ENCODE measurements at regions not wholly inside any gene's neighbourhood (a gene's known extent, or its start where the extent isn't known, plus 50 kb on each side); places are given as distances from the start of the nearest gene placed in this dataset.
A peak's percentile ranks its signal among the peaks of the same experiment; 100 is the strongest.

DNA sequence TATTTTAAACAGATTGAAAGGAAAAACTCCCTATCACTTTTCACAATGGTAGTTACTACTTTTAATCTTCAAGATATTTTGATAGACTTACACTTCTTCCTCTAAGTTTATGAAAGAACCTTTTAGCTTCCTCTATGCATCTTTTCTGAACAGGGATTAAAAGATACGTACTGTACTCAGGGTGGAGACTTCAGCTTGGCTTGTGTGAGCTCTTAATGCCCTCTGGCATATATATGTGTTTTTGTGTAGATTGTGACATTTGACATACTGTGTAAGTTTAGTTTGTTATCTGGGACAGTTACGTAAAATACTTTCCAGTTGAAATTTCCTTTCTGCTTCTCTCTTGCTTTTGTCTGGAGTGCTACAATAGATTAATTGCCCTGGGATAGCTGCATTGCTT, 109.3 kb upstream of the NUDT6 start:
- no peak for DNase-seq

DNA sequence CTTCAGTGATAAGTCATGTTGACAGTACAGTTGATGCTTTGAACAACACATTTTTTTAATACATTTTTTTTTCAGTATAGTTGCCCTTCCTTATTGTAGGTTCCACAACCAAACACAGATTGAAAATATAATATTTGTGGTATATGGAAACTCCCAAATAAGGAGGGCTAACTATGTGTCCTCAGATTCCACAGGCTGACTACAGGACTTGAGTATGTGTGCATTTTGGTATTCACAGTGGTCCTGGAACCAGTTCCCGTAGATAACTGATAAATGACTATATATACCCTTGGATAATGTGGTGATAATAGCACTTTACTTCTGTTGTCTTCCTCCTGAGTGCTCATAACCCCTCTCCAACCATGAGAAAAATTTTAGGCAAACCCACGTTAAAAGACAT, 111.6 kb upstream of the NUDT6 start:
- DNase-seq = no peak

DNA sequence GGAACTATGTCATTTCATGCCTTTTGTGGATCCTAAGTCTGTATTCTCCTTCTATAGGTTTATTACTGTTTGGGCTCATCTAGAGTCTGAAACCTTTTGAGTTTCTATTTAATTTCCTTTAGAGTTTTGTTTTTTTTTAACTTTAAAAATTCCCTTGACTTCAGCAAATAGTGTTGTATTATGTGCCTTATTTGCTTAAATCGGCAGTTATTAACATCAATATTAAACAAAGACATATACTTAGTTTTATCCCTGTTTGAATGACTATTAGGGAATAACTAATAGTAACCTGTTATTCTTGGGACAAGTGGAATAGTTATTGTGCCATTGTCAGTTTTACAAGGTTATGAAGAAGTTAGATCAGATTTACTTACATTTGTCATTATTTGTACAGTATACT, 112.8 kb upstream of the NUDT6 start:
- no peak for DNase-seq

DNA sequence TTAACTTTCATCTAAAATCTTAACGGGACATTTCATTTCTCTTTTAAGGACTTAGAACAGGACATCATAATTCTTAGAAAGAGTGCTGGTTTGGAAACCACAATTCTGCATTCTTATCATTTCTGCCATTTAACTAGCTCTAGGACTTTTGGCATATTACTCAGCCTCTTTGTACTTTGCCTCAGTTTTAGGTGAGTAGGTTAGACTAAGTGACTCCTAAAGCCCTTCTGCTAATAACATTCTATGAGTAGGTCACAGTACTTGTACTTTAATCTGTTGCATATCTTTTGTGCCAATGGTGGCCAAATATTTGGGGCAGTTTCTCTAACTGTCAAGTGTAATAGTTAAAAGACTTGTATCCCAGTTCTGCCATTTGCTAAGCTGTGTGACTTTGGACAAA, 115.4 kb upstream of the NUDT6 start:
- no peak for DNase-seq

DNA sequence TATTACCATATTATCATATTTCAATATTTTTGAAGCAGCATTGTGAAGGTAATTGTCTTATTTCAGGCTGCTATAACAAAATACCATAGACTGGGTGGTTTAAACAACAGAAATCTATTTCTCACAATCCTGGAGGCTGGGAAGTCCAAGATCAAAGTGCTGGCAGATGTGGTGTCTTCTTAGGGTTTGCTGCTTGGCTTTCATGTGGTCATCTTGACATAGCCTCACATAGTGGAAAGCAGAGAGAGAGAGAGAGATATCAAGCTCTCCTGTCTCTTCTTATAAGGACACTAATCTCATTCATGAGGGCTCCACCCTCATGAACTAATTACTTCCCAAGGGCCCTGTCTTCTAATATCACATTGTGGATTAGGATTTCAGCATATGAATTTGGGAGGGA, 119.7 kb upstream of the NUDT6 start:
- no peak for DNase-seq

DNA sequence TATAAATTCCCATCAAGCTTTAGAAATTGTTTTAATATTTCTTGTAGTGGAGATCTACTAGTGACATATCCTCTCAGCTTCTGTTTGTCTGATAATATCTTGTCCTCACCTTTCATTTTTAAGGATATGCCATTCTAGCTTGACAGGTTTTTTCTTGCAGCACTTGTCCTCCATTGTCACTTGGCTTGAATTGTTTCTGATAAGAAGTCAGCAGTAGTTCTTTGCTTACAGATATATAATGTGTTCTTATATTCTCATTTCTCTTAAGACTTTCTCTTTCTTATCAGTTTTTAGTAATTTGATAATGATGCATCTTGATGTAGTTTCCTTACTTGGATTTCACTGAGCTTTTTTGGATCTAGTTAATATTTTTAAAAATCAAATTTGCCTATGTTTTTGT, 120.6 kb upstream of the NUDT6 start:
- no peak for DNase-seq

DNA sequence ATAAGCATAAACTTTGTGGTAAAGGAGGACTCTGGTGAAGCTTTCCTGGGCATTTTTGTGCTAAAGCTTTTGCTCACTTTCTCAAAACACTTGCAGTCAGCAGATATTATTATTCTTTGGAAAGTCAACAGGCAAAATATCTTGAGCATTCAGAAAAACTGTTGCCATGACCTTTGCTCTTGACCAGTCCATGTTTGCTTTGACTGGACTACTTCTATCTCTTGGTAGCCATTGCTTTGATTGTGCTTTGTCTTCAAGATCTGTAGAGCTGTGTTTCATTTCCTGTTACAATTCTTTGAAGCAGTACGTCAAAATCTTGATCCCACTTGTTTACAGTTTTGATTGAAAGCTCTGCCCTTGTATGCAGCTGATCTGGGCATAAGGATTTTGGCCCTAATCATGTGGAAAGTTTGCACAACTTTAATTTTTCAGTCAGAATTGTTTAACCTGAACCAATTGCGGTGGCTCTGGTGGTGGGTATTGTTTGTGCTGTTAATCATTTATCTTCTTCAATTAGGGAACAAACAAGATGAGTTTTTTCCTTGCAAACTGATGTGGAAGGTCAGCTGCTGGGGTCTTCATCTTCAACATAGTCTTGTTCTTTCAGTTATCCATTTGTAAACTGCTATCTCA, 121.5 kb upstream of the NUDT6 start:
- DNase-seq = no peak

DNA sequence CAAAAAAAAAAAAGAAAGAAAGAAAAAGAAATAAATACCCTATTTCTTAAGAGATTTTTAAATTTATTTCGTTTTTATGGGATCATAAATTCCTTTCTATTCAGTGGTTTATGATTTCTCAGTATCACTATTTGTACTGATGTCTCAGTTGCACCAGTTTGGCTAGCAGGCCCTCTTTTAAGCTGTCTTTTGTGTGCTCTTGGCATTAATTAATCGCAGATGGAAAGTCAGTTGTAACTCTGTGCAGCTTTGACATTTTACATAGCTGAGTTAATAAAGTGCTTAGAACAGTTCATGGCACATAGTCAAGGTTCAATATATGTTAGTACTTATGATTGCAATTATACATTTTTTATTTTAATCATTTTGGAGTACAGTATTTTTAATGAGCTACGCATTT, 123.7 kb upstream of the NUDT6 start:
- no peak for DNase-seq

DNA sequence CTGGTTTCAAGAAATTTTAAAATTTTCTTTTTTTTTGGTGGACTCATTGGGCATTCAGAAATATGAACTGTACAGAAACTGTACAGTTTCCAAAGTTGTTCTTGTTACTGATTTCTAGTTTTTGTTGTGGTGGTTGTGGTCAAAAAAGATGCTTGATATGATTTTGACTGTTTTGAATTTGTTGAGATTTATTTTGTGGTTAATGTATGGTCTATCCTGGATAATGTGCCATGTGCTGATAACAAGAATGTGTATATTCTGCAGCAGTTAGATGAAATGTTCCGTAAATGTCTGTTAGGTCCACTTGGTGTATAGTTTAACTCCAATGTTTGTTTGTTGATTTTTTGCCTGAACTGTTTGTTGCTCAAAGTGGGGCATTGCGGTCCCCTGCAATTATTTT, 127.6 kb upstream of the NUDT6 start:
- DNase-seq = no peak

DNA sequence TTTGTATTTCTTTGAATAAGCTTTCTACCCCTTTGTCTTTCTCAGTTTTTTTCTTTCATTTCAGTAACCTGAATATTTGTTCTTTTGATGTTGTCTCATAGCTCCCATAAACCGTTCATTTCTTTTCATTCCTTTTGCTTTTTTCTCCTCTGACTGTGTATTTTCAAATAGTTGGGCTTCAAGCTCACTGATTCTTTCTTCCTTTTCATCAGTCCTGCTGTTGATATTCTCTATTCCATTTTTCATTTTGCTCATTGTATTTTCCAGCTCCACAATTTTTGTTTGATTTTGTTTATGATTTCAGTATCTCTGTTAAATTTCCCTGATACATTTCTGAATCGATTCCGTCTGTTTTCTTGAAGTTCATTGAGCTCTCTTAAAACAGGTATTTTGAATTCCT, 129.6 kb upstream of the NUDT6 start:
- no peak for DNase-seq

DNA sequence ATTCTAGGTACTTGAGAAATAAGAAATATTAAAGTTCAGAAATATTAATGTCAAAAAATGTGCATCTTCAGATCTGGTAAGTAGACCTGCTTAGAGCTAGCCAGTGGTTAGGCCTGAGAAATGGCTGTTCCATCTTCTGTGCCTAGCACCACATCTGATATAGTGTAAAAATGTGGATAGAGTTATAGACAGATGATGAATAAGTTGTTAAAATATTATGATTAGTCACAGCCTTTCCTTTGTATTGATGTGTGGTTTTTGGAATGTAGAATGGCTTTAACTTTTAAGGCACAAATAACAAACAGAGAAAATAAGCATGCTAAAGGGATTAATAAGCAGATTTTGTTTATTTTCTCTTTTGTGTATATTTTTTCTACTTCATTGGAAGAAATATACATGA, 133.5 kb upstream of the NUDT6 start:
- no peak for DNase-seq

DNA sequence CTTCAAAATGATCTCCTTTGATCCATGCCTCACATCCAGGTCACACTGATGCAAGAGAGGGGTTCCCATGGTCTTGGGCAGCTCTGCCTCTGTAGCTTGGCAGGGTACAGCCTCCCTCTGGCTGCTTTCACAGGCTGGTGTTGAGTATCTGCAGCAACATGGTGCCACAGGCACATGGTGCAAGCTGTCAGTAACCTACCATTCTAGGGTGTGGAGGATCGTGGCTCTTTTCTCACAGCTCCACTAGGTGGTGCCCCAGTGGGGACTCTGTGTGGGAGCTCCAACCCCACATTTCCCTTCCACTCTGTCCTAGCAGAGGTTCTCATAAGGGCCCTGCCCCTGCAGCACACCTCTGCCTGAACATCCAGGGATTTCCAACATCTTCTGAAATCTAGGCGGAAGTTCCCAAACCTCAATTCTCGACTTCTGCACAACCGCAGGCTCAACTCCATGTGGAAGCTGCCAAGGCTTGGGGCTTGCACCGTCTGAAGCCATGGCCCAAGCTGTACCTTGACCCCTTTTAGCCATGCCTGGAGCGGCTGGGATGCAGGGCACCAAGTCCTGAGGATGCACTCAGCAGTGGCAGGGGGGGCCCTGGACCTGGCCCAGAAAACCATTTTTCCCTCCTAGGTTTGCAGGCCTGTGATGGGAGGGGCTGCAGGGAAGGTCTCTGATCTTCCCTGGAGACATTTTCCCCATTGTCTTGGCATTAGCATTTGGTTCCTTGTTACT, 137.8 kb upstream of the NUDT6 start:
- no peak for DNase-seq

DNA sequence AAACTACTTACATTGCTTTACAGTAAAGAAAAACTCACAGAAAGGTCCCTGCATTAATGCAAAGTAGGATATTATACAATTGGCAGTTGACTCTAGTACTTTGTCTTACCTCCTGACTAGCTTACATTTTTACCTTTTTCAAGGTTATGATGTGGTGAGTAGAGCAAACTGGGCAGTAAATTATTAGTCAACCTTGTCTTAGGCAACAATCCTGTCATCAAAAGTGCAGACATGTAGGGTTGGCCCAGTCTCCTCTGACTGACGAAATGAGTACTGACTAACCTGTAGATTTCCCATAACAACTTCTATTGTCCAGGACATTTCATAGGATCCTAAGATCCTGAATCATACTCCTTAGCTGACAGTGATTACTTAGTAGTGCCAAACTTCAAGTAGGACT, 142.0 kb upstream of the NUDT6 start:
- DNase-seq = no peak

DNA sequence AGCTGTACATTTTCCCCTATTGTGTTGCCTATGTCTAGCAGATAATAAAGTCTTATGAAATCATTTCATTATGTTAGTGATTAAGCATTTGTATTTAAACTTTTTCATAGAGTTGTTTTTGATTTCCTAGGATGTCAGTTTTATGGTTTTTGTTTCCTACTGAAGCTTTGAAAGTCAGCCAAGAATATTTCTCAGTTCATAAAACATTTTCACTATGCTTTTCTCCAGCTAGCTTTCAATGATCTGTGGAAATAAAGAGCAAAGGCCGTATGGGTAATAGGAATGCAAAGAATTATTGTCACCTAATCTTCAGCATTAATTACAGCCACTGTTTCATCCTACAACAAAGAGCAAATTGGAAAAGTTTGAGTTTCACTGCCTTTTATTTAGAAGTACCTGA, 145.7 kb upstream of the NUDT6 start:
- DNase-seq = no peak

DNA sequence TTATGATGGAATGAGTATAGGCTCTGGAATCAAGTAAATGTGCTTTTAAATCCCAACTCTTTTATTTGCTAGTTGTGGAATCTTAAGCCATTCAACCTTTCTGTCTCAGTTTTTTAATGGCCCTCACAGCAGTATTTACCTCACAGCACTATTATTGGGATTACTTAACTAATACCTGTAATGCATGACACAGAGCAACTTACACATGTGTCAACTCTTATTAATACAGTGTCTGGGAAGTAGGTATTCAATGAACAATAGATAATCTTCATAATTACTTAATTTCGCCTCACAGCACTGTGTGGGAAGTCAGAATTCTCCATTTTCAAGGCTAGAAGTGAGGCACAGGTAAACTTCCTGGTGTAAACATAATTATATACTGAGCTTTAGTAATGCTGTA, 149.7 kb upstream of the NUDT6 start:
- no peak for DNase-seq

DNA sequence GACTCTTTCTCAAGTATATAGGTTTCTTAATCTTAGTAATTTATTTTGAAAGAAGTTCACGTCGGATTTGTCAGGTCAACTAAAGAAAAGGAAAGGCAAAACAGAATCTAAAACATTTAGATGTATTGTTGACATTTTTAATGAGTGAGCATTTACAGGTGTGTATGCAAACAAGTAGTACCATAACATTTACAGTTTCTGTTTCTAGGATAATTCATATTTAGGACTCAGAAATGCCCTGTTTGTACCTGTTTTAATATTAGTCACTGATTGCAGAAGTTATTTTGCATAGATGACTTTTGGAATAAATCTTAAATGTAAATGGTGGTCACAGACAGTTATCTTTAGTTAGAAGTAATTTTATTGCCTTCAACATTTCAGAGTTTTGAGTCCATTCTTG, 151.3 kb upstream of the NUDT6 start:
- DNase-seq = no peak

DNA sequence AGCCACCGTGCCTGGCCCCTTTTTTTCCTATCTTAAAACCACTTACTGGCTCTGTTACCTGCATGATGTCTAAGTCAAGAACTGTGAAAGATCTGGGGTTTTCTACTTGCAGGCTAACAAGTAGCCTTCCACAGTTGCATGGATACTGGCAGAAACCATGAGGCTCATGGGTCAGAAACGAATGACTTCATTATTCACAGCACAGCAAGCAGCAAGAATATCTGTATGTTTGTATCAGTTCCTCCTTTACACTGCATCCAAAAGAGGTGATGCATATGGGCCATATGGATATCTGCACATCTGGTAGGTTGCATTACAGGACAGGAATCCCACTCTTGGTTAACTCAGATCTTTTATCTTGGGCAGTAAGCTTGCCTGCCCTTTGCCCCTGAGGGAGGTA, 154.9 kb upstream of the NUDT6 start:
- no peak for DNase-seq

DNA sequence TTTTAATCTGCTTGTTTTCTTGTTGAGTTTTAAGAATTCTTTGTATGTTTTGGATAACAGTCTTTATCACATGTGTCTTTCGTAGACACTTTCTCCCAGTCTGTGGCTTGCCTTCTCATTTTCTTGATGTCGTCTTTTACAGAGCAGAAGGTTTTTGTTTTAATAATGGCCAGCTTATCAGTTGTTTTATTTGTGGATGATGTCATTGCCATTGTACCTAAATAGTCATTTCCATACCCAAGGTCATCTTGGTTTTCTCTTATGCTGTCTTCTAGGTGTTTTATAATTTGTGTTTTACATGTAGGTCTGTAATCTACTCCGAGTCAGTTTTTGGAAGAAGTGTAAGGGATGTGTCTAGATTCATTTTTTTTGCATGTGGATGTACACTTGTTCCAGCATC, 159.6 kb upstream of the NUDT6 start:
- no peak for DNase-seq

DNA sequence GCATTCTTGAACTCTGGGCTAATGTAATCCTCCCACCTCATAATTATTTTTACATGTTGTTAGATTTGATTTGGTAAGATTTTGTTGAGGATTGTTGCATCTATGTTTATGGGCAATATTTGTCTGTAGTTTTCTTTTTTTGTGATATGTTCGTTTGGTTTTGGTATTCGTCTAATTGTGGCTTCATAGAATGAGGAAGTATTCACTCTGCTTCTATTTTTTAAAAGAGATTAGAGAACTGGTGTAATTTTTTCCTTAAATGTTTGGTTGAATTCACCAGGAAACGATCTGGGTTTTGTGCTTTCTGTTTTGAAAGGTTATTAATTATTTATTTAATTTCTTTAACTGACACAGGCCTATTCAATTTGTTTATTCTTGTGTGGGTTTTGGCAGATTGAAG, 161.2 kb upstream of the NUDT6 start:
- DNase-seq = no peak

DNA sequence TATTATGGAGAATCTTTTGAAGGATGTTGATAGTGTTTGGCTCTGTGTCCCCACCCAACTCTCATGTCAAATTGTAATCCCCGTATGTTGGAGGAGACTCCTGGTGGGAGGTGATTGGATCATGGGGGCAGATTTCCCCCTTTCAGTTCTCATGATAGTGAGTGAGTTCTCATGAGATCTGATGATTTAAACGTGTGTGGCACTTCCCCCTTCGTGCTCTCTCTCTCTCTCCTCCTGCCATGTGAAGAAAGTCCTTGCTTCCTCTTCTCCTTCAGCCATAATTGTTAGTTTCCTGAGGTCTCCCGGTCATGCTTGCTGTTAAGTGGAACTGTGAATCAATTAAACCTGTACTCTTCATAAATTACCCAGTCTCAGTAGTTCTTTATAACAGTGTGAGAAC, 166.1 kb upstream of the NUDT6 start:
- no peak for DNase-seq

DNA sequence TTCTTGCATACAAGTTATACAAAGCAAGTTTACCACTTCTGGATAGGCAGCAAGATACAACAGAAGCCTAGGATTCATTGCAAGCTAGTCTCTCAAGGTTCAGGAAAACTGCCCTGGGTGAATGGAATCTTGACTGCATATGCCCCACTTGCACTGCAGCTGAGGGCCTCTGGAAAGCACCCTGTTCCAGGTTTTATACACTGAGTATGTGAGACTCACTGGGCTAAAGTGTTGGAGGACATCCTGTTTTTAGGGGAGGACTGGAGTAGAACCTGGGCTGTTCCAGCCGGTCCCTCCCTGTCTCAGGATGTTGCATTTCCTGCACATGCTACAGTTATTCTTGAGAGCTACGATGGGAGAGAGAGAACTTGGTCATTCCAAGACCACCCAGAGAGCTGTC, 168.5 kb upstream of the NUDT6 start:
- no peak for DNase-seq

DNA sequence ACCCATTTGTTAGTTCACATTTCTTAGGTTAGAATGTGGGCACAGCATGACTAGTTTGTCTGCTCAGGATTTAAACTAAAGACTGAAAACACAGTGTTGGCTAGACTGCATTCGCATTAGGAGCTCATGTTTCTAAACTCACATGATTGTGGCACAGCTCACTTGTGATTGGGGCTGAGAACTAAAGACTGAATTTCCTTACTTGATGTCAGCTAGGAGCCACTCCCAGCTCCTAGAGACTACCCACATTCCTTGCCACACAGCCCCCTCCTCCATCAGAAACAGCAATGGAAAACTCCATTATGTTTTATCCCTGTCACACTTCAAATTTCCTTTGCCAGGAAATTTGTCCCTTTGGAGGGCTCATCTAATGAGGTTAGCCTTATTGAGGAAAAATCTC, 170.2 kb upstream of the NUDT6 start:
- no peak for DNase-seq

DNA sequence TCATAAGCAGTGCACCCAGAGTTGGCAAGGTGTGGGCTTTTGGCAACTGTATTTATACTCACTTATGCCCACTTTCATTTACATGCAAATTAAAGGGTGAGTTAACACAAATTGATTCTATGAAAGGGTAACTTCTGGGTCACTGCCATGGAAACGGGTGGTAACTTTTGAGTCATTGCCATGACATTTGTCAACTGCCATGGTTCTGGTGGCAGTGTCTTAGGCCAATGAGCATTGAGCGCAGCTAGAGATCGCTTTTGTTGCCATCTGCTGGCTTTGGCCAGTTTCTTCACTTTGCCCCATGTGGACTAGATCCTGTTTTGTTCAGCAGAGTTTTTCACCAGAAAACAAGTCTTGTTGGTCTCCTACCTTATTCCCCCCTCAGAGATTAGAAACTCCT, 170.8 kb upstream of the NUDT6 start:
- DNase-seq = no peak

DNA sequence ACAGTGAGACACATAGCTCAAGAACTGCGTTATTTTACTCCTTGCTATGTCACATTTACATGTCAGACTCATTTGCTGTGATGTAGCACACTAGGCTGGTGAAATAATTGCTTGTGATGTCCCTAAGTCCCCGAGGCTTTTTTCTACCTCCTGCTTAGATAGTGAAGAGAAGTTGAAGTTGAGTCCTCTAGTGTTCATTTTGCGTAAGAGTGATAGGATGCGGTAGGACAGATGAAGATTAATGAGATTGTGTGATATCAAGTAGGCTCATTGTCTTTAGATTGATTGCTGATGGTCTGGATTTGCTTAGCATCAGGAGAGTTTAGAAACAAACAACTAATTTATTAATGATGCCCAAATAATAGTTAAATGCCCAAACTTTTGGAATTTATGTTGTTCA, 173.6 kb upstream of the NUDT6 start:
- DNase-seq = peak; percentile 24

DNA sequence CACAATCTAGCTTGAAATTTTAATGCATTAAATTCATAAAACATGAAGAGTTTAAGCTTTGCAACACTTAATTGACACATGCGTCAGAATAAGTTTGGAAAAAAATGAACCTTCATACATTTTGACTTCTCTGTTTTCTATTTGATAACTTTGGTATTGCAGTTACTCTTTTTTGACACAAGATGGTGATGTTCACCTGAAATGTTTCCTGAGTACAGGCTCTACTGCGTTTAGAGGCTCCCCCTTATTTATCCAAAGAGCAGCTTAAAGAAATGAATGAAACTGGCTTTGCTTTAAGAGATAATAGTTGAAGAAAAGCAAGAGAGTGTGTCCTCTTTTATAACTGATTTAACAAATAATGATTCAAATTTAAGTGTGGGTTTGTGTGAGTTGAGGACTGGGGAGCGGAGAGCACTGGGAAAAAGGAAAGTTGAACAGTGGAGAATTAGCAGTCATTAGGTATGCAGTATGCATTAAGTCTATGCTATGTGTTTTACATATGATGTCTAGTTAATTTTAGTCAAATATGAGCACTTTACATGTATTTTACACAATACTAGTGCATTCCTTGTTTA, 180.6 kb upstream of the NUDT6 start:
- no peak for DNase-seq
